ENCODE measurements at regions not wholly inside any gene's neighbourhood (a gene's known extent, or its start where the extent isn't known, plus 50 kb on each side); places are given as distances from the start of the nearest gene placed in this dataset.

GRCh38 chr2:236873636-236874035, 212.1 kb upstream of the COPS8 start:
- H3K9me3 ChIP-seq (ENCODE audit: low read length), result no peaks in the 10 kb centered on the region
- no peaks in the 10 kb centered on the region for H3K27me3 ChIP-seq (ENCODE audit: insufficient read depth, low read depth, low read length)
- no peak overlapping the region for H3K4me2 ChIP-seq (ENCODE audit: low read length)
- no peak overlapping the region for H3K4me3 ChIP-seq (ENCODE audit: low read length)
- H3K9ac ChIP-seq (ENCODE audit: low read length), result no peak overlapping the region
- no peak overlapping the region for H3K27ac ChIP-seq (ENCODE audit: low read length)
- TF ChIP-seq EP300 (conservative IDR thresholded peaks at IDR 0.05; ENCODE audit: poor library complexity, severe bottlenecking) (no peak), MXI1 (conservative IDR thresholded peaks at IDR 0.05; ENCODE audit: poor library complexity, severe bottlenecking) (no peak), EZH2 (IDR thresholded peaks at IDR 0.05; ENCODE audit: borderline replicate concordance, insufficient read depth, low read length, poor library complexity, severe bottlenecking) (no peak), TAF1 (IDR thresholded peaks at IDR 0.05; ENCODE audit: low read depth) (no peak), RAD21 (conservative IDR thresholded peaks at IDR 0.05) (no peak), SMC3 (conservative IDR thresholded peaks at IDR 0.05; ENCODE audit: poor library complexity) (no peak), CTCF (IDR thresholded peaks at IDR 0.05; ENCODE audit: poor library complexity, severe bottlenecking) (no peak), REST (IDR thresholded peaks at IDR 0.05; ENCODE audit: borderline replicate concordance) (no peak), POLR2AphosphoS5 (IDR thresholded peaks at IDR 0.05) (no peak)
- H3K79me2 ChIP-seq (replicated peaks; ENCODE audit: insufficient read depth, low read length), result no peaks in the 10 kb centered on the region
- no peaks in the 10 kb centered on the region for H3K36me3 ChIP-seq (ENCODE audit: insufficient read depth, low read length)
- no peaks in the 10 kb centered on the region for H3F3A ChIP-seq (ENCODE audit: insufficient read depth, low read length, poor library complexity, severe bottlenecking)
- no peaks in the 10 kb centered on the region for H4K20me1 ChIP-seq (ENCODE audit: insufficient read depth)
- no peaks in the 10 kb centered on the region for H3K9me2 ChIP-seq (ENCODE audit: insufficient read depth, low read length)
- H2AFZ ChIP-seq (ENCODE audit: low read depth, low read length), result no peak overlapping the region

- Histone ChIP-seq H3F3A (ENCODE audit: insufficient read depth, low read length, poor library complexity, severe bottlenecking) (no peaks in the 10 kb centered on the region), H3K27ac (ENCODE audit: low read length) (no peak overlapping the region), H2AFZ (ENCODE audit: low read depth, low read length) (no peak overlapping the region), H3K4me3 (ENCODE audit: low read length) (no peak overlapping the region), H3K9ac (ENCODE audit: low read length) (no peak overlapping the region), H3K9me2 (ENCODE audit: insufficient read depth, low read length) (no peaks in the 10 kb centered on the region), H3K36me3 (ENCODE audit: insufficient read depth, low read length) (no peaks in the 10 kb centered on the region), H3K27me3 (ENCODE audit: insufficient read depth, low read depth, low read length) (no peaks in the 10 kb centered on the region), H3K9me3 (ENCODE audit: low read length) (no peaks in the 10 kb centered on the region), H4K20me1 (ENCODE audit: insufficient read depth) (no peaks in the 10 kb centered on the region), H3K79me2 (replicated peaks; ENCODE audit: insufficient read depth, low read length) (no peaks in the 10 kb centered on the region), H3K4me2 (ENCODE audit: low read length) (no peak overlapping the region)
- TF ChIP-seq EP300 (conservative IDR thresholded peaks at IDR 0.05; ENCODE audit: poor library complexity, severe bottlenecking) (no peak), CTCF (IDR thresholded peaks at IDR 0.05; ENCODE audit: poor library complexity, severe bottlenecking) (no peak)
Measured at GRCh38 chr2:236874866-236875481, 210.7 kb upstream of the COPS8 start.

Data from neural cell (in vitro differentiated cells).